HL-60/S4 (cell line): ENCODE measurements at regions not wholly inside any gene's neighbourhood (a gene's known extent, or its start where the extent isn't known, plus 50 kb on each side); places are given as distances from the start of the nearest gene placed in this dataset.
"Not testable (repeated sequence)": the region's sequence is repeated elsewhere in the genome, so short reads cannot be mapped to it uniquely, and the experiment has no call there.

Experiments used
- in situ Hi-C: fragments of 300-500 bp; cut with MboI; formaldehyde crosslinking; loops from 2 replicates; pipeline ENCODE4 v1.14.3; 2022; ENCODE audit warnings: low sequenced_read_pairs

DNA sequence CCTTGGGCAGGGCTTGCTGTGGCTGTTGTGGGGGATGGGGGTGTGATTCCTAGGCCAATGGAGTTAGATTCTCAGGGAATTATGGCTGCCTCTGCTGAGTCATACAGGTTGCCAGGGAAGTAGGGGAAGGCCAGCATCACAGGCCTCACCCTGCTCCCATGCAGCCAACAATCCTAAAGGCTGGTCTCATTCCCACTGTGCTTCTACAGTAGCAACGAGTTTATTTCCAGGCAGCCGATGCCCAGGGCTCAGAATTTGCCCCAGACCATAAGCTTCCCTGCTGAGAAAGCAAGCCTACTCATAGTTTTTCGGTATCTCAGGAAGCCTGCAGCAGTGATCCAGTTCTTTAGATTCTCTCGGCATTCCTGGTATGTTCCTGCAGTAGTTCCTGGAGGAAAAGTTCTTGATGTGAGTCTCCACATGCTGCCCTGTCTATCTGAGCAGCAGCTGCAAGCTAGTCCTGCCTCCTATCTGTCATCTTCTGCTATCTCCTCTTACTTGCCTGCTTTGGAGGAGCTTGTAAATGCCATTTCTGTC lies 59.3 kb upstream of the SELENOP start:
- in situ Hi-C loops = no loop called here

DNA sequence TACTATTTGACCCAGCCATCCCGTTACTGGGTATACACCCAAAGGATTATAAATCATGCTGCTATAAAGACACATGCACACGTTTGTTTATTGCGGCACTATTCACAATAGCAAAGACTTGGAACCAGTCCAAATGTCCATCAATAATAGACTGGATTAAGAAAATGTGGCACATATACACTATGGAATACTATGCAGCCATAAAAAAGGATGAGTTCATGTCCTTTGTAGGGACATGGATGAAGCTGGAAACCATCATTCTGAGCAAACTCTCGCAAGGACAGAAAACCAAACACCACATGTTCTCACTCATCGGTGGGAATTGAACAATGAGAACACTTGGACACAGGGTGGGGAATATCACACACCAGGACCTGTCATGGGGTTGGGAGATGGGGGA lies 56.7 kb upstream of the SELENOP start:
- in situ Hi-C loops = not testable (repeated sequence)

DNA sequence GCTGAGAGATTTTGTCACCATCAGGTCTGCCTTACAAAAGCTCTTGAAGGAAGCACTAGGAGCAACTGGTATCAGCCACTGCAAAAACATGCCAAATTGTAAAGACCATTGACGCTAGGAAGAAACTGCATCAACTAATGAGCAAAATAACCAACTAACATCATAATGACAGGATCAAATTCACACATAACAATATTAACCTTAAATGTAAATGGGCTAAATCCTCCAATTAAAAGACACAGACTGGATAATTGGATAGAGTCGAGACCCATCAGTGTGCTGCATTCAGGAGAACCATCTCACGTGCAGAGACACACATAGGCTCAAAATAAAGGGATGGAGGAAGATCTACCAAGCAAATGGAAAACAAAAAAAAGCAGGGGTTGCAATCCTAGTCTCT lies 53.1 kb upstream of the SELENOP start:
- in situ Hi-C loops = not testable (repeated sequence)
